AG20443 (cell line): ENCODE measurements at regions not wholly inside any gene's neighbourhood (a gene's known extent, or its start where the extent isn't known, plus 50 kb on each side); places are given as distances from the start of the nearest gene placed in this dataset.
"Not testable (repeated sequence)": the region's sequence is repeated elsewhere in the genome, so short reads cannot be mapped to it uniquely, and the experiment has no call there.

ENCODE experiments used
- DNase-seq: peaks from one replicate; pipeline ENCODE4 v3.0.0; 2012; ENCODE audit warnings: low spot score, mixed read lengths

DNA sequence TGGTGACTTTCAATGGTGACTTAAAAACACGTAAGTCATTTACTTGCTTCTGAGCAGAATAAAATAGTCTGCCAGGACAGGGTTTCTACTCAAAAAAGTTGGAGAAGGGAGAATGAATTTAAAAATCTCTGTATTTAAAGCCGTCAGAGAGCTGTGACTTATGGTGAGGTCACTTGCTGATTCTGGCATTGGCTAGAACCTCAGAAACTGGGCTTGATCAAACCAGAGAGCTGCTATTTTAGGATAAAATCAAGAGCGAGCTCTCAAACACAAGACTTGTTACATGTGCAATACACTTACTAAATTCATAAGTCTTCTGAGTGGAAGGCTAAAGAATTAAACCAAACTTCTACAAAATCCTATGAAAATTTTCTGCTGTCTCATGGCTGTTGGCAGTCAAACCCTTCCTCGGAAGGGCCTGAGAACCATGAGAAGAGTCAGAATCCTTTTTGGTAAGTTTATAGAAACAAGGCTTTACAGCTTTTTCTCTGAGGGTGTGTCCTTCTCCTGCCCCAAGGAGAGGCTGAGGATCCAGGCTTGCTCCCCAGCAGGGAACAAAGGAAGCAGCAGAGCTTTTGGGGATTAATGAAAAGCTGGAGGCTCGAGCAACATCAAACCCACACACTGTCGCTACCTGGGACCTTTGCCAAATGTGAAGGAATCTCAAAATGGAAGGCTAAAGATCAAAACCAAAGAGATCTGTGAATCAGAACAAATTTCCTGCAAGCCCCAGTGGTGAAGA is 816.4 kb downstream of the SOCS6 start:
- no peak for DNase-seq

DNA sequence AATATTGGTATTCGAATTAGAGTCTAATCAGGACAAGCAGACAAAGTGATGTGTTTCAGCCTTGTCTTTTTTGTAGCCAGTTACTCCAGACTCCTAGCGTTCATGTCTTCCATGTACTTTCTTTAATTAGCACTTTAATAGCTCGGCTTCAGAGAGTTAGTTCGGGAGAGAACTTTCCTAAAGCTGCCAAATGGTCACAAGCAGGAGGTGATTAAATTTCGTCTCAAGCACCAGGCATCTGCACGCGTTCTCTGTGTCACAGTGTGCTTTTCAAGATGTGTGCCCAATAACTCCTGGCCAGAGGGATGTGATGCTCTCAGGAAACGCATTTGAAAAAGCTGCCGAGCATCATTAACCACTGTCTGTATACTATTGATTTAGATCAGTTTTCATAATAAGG is 790.8 kb downstream of the SOCS6 start:
- no peak for DNase-seq

DNA sequence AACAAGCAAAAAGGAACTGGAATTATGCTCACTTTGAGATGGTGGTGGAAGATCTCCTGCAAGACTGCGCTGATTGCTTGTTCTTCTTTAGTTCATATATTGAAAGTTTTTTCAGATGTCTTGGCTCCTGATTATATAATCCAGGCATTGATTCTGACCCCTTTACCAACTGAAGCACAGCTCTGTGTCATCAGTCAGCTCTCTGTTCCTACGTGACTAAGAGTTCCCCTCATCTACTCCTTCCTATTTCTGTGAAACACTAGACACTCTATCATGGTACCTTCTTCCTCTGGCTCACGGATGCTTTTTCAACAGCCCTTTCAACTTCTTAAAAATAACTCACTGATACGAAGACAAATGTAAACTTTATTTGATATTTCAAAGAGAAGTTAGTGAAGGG is 788.6 kb downstream of the SOCS6 start:
- DNase-seq, result no peak

DNA sequence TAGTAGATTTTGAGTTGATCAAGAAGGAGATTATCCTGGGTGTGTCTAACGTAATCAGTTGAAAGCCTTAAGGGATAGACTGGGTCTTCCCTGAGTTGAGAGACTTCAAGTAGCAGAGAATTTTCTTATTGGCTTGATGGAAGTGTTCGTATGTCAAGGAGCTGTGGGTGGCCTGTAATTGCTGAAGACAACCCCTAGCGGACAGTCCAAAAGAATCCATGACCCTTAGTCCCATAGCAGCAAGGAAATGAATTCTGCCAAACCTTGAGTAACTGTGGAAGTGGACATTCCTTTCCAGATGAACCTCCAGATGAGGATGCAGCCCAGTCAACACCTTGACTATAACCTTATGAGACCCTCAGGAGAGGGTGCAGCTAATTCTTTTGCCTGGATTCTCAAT is 786.3 kb downstream of the SOCS6 start:
- DNase-seq, result no peak

DNA sequence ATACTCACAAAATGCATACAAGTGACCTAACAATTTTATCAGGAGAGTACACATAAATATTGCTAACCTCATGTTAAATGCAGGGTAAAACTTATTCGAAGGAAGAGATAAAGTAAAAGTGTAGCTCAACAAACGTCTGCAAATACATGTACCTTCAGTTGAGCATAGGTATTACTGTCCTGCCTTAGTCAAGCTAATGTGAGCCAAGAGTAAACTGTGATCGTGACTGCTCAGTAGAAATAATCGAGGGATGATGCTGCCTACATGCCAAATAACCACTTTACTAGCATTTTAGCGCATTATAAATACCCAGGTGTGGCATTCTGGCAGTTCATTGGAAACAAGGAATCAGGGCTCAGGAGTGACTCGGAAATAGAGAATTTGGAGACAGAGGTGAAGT is 779.5 kb downstream of the SOCS6 start:
- no peak for DNase-seq

DNA sequence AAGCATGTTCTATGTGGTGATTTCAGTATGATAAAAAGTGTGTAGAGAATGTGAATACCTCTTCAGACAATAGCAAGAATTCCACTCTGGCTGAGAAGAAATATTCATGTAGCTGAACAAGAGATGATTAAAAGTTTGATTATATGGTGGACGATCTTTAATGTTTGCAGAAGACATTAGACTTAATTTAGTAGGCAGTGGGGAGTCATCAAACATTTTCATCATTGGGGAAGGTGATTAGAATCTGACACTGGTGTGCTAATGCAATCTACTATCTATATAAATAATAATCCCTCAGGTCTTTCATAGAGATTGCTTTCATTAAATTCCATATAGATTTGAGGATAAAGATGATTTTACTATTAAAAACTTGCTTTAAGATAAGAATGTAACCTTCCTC is 761.0 kb downstream of the SOCS6 start:
- no peak for DNase-seq

DNA sequence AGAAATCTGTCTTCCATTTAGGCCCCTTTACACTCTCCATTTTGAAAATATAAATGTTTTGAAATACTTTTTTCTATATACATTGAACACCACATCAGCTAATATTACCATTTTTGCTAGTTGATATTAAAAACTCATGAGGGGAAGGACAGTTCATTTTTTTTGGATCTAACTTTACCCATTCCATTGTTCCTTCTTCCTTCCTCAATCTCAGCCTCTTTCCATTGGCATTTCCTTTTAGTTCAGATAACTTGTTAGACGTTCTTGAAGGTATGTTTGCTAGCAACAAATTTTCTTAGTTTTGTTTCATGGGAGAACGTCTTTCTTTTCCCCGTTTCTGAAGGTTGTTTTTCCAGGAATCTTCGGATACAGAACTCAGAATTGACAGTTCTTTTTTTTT is 759.0 kb downstream of the SOCS6 start:
- no peak for DNase-seq

DNA sequence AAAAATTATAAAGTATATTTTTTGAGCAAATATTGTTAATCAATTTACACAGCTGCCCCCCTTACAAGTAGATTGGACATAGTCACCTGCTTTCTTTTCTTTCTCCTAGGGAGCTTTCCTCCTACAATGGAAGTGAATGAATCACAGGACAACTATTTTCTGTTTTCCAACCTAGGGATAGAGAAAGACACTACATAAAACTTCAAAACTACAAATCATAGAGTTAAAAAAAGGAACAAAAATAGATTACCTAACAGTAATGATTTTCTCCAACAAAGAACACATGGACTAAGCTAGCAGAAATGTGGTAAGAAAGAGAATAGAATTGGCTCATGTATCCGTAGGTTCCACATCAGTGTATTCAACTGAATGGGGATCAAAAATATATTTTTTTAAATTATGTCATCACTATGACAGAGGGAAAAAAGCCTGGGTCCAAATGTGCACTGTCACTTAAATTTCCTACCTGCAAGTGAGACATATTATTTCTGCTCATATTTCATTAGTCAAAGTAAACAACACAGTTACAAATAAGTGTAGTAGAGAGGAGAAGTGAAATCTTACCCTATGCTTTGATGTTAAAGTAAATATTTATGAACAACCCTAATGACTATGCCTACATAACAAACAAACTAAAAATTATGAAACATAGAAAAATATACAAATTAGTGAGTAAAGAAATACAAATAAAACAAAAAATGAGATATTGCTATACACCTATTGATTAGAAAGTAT is 756.7 kb downstream of the SOCS6 start:
- DNase-seq, result no peak

DNA sequence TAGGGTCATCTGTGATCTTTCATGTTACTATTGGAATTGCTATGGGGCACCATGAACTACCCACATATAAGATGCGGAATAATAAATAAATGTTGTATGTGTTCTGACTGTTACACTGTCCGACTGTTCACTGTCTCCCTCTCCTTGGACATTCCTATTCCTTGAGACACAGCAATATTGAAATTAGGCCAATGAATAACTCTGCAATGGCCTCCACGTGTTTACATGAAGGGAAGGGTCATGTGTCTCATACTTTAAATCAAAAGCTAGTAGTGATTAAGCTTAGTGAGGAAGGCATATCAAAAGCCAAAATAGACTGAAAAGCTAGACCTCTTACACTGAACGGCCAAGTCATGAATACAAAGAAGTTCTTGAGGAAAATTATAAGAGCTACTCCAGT is 751.3 kb downstream of the SOCS6 start:
- no peak for DNase-seq

DNA sequence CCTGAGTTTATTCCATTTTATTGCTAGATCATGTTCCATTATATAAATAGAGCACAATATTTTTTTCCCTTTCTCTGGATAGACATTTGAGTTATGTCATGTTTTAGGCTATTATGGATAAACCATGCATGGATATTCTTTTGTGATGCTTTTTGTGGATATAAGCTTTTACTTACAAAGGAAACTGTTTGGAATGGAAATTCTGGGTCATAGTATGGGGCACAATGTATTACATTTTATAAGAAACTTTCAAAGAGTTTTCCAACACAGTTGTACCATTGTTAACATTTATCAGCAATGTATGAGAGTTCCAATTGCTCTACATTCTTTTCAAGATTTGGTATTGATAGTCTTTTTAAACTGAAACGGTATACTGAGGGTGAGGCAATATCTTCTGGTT is 749.4 kb downstream of the SOCS6 start:
- DNase-seq, result no peak

DNA sequence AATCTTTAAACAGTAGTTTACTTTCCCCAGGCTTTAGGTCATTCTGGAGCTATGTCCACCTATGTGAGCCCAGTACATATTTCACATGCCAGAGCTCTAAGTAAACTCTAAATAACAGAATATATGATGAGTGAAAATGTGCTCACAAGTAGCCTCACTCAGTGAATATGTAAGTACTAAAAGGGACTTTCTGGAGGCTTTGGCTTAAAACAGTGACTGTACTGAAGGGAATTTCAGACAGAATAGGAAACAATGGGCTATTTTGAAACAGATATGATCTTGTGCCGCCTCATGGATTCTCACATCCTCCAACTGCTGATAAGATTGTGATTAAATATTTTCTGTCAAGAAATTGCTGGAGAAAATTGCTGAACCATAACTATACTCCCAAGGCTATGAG is 747.9 kb downstream of the SOCS6 start:
- DNase-seq, result no peak

DNA sequence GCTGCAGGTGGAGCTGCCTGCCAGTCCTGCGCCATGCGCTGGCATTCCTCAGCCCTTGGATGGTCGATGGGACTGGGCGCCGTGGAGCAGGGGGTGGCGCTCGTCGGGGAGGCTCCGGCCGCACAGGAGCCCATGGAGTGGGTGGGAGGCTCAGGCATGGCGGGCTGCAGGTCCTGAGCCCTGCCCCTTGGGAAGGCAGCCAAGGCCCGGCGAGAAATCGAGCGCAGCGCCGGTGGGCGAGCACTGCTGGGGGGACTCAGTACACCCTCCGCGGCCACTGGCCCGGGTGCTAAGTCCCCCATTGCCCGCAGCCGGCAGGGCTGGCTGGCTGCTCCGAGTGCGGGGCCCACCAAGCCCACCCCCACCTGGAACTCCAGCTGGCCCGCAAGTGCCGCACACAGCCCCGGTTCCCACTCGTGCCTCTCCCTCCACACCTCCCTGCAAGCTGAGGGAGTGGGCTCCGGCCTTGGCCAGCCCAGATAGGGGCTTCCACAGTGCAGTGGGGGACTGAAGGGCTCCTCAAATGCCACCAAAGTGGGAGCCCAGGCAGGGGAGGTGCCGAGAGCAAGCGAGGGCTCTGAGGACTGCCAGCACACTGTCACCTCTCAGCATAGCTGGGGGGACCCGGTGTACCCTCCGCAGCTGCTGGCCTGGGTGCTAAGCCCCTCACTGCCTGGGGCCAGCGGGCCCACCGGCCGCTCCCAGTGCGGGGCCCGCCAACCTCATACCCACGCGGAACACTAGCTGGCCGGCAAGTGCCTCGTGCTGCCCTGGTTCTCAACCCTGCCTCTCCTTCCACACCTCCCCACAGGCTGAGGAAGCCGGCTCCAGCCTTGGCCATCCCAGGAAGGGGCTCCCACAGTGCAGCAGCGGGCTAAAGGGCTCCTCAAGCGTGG is 742.7 kb downstream of the SOCS6 start:
- DNase-seq, result not testable (repeated sequence)

DNA sequence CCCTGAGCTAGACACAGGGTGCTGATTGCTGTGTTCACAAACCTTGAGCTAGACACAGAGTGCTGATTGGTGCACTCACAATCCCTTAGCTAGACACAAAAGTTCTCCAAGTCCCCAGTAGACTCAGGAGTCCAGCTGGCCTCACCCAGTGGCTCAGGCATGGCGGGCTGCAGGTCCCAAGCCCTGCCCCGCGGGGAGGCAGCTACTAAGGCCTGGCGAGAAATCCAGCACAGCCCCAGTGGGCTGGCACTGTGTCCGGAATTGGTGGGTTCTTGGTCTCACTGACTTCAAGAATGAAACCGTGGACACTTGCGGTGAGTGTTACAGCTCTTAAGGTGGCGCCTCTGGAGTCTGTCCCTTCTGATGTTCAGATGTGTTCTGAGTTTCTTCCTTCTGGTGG is 741.2 kb downstream of the SOCS6 start:
- DNase-seq, result not testable (repeated sequence)

DNA sequence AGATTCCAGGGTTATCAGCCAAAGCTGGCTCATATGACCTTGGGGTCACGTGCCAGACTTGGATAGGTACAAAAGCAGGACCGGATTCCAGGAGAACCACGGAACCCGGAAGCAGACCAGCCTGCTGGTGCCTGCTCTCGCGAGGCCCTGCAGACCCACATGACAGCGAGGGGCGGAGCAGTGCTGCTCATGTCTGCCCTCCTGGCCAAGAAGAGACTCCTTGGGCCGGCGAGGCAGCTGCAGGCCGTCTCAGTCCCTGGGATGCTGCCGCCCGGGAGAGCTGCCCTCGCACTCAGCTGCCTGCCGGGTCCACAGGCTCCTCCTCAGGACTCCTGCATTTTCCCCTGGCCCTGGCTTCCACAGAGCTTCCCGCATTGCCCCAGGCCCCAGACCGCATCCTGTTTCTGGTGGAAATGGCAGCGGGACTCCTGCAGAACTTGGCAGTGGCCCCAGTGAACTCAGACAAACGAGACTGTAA is 739.5 kb downstream of the SOCS6 start:
- no peak for DNase-seq

DNA sequence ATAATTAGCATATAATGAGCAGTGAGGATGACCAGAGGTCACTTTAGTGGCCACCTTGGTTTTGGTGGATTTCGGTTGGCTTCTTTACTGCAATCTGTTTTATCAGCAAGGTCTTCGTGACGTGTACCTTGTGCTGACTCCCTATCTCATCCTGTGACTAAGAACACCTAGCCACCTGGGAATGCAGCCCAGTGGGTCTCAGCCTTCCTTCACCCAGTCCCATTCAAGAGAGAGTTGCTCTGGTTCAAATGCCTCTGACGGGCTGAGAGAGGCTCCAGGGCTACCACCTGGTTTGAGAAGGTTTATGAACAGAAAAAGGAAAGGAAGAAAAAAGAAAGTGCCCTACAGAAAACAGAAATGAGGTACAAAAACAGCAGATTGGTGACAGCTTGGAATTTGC is 738.7 kb downstream of the SOCS6 start:
- no peak for DNase-seq

DNA sequence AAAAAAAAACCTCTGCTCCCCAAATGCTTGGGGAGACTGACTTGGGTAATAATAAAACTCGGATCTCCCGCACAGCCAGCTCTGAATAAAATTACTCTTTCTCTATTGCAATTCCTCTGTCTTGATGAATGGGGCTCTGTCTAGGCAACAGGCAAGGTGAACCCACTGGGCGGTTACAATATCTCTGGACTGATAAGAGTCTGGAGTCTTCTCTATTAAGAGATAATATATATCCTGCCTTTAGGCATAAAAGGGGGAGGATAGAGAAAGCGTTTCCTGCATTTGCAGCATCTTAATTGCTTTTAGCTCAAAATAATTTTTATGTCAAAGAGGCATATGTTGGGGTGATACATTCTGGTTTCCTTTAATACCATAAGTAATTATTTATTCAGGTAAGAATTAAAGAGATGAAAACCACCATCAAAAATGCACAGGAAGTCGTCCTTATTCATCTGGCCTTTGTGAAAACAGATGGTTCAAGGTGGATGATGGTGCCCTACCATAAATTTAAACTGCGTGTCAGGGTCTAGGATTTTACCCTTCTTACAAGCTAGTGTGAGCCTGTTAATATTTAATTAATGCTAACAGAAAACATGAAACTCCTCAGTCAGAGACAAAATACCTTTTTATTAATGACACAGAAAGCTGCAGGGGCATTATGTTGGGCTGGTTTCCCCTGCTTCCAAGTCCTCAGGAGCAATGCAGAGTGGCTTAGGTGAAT is 736.8 kb downstream of the SOCS6 start:
- no peak for DNase-seq

DNA sequence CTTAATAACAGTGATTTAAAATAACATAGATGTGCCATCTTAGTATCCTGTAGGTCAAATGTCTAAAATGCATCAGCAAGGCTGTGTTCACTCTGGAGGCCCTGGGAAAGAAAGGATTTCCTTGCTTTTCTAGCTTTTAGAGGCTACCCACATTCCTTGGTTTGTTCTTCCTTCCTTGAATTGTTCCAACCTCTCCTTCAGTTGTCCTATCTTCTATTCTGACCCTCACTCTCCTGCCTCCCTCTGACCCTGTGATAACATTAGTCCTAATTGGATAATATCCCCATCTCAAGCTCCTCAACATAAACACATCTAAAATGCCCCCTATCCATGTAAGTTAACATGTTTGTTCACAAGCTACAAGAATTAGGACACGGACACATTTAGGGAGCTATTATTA is 733.5 kb downstream of the SOCS6 start:
- no peak for DNase-seq

DNA sequence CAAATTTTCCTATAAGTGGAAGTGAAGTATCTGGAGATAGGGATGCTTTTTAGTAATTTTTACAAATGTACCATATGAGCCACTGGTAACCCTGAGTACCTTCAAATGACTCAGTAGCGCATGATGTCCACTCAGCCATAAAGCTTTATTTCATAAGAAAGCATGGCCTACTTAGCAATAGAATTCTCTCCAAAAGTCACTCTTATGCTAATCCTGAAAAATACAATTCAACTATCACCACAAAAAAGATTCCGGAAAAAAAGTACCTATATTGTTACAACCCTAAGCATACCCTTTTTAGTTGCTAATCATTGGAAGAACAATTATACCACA is 732.2 kb downstream of the SOCS6 start:
- DNase-seq, result no peak

DNA sequence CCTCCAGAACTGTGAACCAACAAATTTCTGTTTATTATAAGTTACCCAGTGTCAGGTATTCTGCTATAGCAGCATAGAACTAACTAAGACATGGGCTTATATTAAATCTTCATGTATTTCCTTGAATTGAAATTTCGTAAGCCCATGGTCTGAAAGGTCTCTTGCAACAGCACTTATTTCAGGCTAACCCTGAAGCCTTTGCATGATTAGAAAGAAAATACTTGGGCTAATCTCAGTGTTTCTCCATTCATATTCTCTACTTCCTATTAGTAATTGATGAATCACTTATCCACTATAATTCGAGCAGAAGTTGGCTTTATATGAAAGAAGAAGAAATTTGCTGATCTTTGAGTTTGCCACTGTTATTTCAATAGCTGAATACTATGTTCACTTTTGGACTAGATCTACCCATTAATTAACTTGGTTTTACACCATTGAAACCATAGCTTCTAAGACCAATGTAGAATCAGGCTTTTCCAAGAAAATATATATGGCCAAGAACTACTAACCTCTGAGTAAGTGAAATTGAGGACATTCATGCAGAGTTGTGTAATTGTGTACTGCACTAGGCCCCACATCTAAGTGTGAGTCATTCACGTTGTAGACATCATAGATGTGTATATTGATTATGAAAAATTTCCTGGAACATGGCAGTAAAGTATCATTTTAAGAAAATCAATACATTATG is 731.6 kb downstream of the SOCS6 start:
- no peak for DNase-seq

DNA sequence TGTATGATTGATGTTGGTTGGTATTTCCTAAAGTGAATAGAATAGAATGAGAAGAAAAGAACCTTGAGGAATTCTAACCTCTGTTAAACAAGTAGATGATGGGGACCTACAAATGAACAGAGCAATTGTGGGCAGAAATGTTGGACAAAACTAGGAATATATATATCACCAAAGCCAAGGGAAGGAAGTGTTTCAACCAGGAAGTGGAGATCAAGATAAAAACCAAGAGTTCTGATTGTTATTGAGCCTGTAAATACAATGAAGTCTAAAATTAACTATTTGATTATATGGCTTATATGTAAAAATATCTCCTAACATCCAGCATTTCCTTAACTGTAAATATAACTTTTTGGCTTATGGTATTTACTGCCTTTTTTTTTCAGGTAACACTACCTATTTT is 730.0 kb downstream of the SOCS6 start:
- no peak for DNase-seq

DNA sequence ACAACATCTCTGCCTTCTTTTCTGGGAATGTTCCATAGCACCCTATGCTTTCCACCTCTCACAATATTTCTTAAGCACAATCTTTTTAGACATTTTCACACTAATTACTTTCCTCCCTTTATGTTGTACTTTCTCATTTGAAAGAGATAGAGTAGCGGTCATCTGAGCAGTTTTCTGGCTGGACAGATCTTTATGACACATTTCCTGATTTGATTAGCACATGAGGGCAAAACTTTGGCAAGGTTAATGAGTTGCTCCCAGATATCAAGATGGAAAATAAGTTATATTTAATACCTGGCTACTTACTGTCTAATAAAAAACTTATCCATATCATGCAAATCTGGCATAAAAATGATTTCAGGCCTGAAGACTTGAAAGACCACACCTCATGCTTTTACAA is 723.9 kb downstream of the SOCS6 start:
- no peak for DNase-seq

DNA sequence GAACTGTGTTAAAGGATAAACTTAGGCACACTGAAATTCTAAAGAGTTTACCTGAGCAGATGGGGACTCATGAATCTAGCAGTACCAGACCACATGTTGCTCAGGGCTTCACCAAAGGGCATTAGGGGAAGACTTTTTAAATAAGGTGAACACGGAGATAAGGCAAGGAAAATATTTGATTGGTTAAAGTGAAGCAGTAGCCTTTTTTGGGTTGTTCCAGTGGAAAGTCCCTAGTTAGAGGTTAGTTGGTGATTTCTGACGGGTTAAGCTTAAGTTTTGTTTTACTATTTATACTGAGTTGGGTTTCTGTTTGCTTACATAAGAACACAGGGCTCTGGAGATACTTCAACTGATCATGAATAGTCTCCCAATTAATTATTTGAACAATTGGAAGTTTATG is 722.5 kb downstream of the SOCS6 start:
- DNase-seq, result no peak
